NCI-H2171 (cell line): ENCODE measurements at regions not wholly inside any gene's neighbourhood (a gene's known extent, or its start where the extent isn't known, plus 50 kb on each side); places are given as distances from the start of the nearest gene placed in this dataset.
"Not testable (repeated sequence)": the region's sequence is repeated elsewhere in the genome, so short reads cannot be mapped to it uniquely, and the experiment has no call there.

Source experiments
- DNase-seq: peaks from one replicate; lab custom pipeline; 2025; lab: John Stamatoyannopoulos, UW

DNA sequence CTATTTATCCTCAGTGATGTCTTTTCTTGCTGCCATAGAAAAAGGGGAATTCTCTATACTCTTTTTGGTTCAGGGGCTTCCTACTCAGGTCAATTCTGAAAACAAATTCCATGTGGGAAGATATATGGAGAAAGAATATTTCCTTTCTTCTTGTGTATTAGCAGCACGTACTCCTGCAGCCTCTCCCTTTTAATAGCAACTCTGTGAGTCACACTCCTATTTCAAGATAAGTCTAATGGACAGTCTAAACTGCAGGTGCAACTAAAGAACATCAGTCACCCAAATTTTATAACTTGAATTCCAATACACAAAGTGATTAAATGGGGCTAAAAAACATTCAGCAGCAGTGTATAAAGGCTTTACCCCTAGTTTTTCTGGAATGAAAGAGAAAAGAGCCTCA lies 942.2 kb downstream of the CNTNAP5 start:
- DNase-seq: no peak

DNA sequence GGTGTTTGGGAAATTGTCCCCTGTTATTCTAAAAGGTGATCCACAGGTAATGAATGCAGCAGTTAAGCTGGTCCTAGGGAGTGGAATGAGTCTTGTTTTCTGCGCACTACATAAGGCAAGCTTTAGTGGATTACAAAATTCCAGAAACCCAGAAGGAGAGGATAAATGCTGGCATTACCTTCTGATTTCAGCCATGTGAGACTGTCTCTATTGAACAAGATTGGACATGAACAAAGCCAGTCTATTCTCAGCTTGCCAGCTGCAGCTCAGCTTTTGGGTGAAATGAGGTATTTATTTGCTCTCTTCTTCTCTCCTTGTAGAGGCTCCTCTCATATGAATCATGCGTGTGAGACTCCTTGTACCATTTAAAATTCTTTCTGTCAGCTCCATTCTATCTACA lies 944.9 kb downstream of the CNTNAP5 start:
- DNase-seq: peak; percentile 15

DNA sequence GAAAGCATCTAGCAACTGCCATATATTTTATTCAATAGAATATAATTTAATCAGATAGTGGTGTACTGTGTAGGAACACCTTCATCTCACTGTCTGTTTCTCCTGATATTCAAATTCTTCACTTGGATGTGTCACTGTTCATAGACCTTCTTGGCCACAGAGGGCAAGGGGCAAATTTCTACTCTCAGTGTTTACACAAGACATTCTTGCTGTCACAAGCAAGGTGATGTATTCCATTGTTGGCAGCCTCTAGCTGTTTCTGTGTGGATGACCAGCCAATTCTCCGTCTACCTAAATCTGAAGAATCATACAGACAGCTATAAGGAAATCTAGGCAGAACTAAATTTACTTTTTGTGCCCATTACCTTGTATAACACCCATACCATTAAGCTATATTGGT lies 948.3 kb downstream of the CNTNAP5 start:
- DNase-seq: no peak

DNA sequence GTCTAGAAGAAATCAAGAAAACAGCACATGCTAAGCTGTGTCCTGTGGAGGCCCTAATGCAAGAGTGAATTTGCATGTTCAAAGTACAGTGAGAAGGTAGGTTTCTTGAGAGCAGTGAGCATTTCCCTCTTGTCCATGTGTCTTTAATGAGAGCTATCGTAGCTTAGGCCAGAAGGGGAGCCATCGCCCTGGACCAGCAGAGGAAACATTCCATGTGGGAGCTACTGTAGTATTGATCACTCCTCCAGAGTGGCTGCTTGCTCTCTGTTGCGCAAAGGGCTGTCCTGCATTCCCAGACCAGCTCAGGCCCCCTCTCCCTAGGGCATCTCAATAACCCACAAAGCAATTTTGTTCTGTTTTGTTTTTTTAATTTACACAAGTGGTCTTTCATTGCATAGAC lies 950.1 kb downstream of the CNTNAP5 start:
- no peak for DNase-seq

DNA sequence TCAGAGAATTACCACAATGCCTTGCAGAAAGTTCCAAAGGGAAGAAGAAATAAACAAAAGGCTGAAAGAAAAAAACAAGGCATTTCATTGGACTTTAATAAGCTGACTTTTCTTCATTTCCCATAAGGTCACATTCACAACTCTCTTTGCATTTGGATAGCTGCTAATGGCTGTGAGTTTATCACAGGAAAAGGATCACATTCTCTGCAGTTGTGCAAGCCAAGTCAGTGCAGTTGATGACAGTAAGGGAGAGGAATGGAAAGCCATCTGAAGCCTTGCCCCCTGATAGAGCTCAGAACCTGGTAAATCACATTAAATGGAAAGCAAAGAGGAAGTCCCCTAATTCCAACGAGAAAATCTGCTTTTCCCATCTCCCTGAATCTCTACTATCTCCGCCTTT lies 950.6 kb downstream of the CNTNAP5 start:
- no peak for DNase-seq

DNA sequence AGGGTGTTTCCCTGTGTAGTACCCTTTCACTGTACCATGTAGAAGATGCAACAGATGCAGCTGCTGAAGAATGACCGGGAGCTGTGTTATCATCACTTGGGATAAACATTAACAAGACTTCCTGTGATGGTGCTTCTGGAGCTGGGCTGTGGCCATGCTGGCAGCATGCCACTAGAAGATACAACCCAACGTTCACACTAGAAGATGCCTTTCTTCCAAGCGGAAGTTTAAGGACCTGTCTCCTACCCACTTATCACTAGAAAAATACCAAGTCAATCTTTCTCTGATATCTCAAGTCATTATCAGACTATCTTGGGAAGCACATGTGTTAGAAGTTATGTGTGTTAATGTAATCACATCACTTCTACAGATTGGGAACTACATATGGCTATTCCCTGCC lies 953.5 kb downstream of the CNTNAP5 start:
- no peak for DNase-seq

DNA sequence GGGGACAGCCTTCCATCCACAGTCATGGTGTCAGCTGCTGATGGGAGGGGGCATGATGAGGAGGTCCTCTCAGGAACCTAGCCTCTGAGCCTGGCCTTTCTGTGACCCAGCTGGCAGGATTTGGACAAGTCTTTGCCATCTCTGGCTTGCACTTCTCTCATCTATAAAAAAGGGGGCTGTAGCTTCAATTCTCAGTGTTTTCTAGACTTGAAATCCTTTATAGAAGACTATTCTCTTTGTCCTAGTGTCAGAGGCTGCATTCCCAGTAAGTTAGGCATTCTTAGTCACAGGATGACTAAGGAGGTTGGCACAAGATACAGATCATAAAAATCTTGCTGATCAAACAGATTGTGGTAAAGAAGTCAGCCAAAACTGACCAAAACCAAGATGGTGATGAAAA lies 958.5 kb downstream of the CNTNAP5 start:
- DNase-seq: no peak

DNA sequence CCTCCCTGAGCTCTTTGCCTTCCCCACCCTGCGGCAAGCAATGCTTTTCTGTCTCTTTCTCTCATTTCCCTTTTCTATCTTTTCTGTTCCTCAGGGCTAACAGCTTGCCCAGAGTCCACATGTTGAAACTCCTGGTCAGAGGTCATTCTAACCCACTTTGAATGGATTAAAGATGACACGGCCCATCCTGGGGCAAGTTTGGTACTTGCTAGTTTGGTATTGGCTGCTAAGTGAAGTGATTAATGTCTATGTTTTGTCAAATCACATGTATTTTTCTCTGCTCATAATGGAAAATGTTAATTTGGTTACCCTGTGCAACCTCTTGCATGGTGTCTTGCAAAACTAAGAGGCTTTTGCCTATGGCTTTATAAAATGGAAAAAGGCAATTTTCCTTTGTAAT lies 960.2 kb downstream of the CNTNAP5 start:
- DNase-seq: no peak

DNA sequence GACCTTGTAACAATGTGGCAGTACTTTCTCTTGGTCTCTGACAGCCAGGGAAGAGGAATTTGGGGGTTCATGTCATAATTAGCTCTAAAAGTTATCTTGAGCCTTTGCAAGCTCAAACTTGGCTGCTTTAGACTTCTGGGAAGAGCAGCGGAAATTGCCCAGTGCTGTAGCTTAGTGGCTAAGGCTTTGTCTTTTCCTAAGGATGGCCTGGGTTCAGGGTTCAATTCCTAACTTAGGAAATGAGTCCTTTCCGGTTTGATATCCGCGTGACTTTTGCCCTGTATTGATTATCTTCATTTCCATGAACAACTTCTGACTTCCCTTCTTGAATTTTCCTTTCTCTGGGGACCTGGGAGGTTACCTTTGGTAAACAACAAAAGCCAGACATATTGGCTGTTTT lies 961.0 kb downstream of the CNTNAP5 start:
- no peak for DNase-seq

DNA sequence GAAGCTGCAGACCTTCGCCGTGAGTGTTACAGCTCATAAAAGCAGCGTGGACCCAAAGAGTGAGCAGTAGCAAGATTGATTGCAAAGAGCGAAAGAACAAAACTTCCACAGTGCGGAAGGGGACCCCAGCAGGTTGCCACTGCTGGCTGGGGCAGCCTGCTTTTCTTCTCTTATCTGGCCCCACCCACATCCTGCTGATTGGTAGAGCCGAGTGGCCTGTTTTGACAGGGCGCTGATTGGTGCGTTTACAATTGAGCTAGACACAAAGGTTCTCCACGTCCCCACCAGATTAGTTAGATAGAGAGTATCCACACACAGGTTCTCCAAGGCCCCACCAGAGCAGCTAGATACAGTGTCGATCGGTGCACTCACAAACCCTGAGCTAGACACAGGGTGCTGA lies 961.8 kb downstream of the CNTNAP5 start:
- not testable (repeated sequence) for DNase-seq

DNA sequence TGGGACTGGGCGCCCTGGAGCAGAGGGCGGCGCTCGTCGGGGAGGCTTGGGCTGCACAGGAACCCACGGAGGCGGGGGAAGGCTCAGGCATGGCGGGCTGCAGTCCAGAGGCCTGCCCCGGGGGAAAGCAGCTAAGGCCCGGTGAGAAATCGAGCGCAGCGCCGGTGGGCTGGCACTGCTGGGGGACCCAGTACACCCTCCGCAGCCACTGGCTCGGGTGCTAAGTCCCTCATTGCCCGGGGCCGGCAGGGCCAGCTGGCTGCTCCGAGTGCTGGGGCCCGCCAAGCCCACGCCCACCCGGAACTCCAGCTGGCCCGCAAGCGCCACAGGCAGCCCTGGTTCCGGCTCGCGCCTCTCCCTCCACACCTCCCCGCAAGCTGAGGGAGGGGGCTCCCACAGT lies 962.3 kb downstream of the CNTNAP5 start:
- DNase-seq: not testable (repeated sequence)

DNA sequence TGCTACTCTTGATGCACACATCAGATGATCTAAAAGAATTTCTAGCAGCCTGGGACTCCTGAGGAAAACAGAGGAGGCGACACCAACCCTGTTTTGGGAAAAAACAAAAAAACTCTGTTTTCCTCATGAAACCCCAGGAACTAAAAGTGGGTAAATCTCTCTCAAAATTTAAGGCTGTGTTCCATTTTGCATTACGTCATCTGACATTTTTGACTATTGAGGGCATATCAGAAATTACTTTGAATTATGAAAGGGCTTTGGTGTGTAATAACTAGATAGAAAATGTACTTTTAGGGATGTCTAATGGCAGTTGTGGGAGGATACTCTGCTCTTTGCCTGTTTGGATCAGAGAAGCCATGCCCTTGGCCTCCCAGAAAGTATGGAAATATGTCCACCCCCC lies 963.0 kb downstream of the CNTNAP5 start:
- DNase-seq: no peak

DNA sequence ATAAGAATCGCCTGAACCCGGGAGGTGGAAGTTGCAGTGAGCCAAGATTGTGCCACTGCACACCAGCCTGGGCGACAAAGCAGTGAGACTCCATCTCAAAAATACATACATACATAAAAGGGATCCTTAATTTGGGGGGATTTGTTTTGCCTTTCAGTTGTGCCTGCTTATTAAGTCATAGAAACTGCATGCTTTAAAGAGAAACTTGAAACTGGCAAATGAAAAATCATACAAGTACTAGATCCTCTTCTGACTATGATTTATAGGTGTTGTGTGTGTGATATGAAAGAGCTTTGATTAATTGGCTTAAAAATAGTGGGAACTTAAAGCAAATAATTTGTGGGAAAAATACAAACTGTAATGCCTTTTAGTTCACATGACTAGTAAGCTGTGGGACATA lies 963.7 kb downstream of the CNTNAP5 start:
- DNase-seq: no peak

DNA sequence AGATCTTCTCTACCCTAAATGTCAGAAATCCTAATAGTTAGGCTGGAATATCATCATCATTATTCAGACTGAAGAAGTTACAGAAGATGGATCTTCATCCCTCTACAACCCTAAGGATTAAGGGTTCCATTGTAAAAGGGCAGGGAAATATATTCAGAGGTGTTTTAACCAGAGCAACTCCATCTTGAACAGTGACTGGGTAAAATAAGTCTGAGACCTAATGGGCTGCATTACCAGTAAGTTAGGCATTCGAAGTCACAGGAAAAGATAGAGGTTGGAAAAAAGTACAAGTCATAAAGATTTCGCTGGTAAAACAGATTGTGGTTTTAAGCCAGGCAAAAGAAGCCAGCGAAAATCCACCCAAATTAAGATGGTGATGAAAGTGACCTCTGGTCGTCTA lies 968.7 kb downstream of the CNTNAP5 start:
- DNase-seq: no peak

DNA sequence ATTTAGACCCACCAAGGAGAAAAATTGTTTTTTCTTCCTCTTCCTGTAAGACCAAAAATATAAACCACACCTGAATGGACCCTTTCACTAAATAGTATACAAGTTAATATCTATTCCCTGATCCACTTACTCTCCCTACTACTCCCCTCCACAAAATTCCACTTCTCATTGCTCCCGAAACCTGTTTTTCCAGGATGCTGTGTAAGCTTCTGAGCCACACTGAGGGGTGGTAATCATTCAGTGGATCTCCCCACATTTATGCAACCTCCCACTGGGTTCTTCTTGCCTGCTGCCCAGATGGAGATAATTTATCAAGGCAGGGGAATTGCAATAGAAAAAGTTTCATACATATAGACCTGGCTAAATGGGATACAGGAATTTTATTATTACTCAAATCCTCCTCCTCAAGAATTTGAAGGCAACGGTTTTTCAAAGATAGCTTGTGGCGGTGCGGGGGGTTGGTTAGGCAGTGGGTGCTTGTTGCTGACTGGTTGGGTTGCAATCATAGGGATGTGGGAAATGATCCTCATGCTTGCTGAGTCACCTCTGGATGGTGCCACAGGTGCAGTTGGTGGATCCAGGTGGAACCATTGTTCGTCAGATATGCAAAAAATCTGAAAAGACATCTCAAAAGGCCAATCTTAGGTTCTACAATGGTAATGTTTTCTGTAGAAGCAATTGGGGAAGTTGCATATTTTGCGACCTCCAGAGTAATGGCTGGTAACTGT lies 970.3 kb downstream of the CNTNAP5 start:
- DNase-seq: no peak

DNA sequence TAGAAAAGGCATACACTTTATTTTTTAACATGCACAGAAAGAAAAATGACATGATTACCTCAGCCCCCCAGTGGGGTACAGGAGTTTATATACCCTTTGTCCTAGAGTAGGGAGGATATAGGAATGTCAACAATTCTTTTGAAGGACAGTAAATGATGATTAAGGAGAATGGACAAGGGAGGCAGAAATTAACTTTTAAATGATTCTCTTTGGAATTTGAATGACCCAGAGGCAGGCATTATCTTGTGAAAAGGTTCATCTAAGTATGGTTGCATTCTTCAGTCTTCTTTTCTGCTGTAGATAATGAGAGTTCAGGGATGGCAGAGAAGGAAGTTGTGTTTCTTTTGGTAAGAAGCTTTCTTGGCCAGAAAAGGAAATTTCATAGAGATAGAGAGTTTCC lies 971.3 kb downstream of the CNTNAP5 start:
- DNase-seq: no peak

DNA sequence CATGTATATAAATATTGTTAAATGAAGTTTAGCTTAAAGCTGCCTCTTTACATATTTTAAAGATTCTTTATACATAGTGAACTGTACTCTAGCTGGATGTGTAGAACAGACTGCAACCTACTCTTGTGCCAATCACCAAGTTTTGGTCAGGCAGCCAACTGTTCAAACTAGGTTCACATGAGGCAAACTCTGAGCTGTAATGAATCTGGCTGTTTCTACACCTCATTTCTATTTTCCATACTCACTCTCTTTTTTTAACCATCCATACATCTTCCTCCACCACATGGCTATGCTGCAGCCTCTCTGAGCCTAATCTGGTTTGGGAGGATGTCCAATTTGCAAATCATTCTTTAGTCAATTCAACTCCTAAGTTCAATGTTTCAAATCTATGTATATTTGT lies 974.8 kb downstream of the CNTNAP5 start:
- DNase-seq: no peak

DNA sequence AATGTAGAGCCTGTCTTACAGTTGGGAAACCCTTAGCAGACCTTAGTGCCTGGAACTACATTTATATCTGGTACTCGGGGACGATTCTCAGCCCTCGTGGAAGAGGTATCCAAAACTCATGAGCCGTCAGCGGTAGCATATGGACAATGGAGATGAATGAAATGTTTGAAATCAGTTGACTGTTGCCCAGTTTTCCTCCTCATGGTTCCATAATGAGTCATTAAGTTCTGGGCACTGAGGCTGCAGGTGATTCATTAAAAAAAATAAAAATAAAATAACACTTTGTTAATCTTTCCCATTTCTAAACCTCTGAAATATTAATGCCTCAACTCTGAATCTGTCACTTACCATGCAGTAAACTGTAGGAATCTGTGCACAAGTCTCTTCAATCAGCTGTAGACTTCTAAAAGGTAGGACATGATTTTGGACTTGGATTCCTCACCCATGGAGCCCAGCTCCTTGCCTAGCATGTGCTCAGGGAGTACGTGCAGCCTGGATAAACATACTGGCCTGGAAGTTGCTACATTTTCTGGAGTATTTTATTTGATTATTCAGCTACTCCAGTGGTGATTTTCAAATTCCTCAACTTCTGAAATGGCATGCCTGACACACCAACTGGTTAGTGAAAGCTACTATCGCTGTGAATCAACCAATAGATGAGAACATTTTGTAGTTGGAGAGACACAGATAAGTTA lies 979.2 kb downstream of the CNTNAP5 start:
- DNase-seq: no peak

DNA sequence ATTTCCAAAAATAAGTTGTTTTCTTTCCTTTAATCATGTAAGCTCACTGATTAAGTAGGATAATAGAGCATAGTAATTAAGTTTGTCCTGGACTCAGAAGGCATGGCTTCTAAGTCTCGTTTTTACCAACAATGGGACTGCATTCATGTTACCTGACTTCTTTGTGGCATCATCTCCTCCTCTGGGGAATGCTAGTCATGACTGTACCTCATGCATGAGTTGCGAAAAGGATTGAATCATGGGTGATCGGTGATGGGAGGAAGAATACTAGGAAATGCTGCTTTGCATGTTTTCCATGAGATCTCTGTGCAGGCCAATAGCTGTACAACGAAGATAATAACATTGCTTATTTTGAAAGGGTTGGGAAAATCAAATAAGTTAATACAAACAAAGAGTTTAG lies 981.6 kb downstream of the CNTNAP5 start:
- no peak for DNase-seq

DNA sequence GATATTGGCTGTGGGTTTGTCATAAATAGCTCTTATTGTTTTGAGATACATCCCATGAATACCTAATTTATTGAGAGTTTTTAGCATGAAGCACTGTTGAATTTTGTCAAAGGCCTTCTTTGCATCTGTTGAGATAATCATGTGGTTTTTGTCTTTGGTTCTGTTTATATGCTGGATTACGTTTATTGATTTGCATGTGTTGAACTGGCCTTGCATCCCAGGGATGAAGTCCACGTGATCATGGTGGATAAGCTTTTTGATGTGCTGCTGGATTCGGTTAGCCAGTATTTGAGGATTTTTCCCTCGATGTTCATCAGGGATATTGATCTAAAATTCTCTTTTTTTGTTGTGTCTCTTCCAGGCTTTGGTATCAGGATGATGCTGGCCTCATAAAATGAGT lies 1003.6 kb downstream of the CNTNAP5 start:
- DNase-seq: not testable (repeated sequence)

DNA sequence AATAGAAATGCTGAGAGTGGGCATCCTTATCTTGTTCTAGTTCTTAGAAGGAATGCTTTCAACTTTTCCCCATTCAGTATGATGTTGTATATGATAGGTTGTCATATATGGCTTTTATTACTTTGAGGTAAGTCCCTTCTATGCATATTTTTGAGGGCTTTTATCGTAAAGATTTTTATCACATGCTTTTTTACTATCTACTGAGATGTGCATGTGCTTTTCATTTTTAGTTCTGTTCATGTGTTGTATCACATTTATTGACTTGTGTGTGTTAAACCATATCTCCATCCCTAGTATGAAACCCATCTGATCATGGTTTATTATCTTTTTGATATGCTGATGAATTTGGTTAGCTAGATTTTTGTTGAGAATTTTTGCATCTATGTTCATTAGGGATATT lies 1008.8 kb downstream of the CNTNAP5 start:
- no peak for DNase-seq

DNA sequence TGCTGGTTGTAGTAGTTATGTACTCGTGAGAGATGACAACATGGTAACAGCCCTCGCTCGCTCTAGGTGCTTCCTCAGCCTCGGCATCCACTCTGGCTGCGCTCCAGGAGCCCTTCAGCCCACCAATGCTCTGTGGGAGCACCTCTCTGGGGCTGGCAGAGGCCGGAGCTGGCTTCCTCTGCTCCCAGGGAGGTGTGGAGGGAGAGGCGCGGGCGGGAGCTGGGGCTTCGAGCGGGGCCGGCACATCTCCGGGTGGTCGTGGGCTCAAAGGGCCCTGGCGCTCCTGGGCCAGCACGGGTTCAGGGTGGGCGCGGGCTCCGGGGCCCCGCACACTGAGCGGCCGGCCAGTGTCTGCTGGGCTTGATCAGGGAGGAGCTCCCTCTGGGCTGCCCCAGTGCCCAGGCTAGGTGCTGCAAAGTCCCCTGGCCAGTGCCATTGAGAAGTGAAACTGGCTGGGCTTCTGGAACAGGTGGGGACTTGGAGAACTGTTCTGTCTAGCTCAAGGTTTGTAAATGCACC lies 1012.1 kb downstream of the CNTNAP5 start:
- no peak for DNase-seq

DNA sequence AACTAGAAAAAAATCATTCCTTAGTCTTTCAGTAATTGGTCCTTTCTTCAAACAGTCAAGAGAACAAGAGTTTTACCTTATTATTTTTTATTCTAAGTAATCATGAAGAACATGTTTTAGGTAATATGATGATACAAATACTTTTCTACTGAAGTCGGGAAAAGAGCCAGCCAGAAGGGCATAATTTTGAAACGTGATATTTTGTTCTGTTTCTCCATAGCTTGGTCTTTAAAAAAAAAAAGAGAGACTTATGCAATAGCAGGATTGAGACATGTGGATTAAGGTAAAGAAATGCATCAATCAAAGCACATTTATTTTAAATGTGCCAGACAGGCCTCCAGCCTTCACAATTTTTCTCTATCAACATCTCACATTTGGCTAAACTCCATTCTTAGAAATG lies 1016.8 kb downstream of the CNTNAP5 start:
- peak; percentile 29 for DNase-seq

DNA sequence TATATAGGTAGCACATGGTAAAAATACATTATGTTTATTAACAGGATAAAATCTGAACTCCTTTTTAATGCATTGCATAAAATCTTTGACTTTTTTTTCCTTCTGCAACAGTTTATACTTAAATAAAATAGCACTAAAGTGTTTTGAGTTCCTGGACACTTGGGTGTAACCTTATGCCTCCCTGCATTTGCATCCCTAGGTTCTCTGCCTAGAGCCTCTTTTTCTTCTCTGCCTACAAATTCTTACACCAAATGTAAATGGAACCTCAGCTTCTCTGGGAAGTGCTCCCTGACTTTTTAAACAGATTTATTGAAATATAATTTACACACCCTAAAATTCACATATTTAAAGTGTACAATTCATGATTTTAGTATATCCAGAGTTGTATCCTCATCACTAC lies 1017.6 kb downstream of the CNTNAP5 start:
- DNase-seq: no peak
